ENCODE measurements at regions not wholly inside any gene's neighbourhood (a gene's known extent, or its start where the extent isn't known, plus 50 kb on each side); places are given as distances from the start of the nearest gene placed in this dataset.
"Not testable (repeated sequence)": the region's sequence is repeated elsewhere in the genome, so short reads cannot be mapped to it uniquely, and the experiment has no call there.

GRCh38 chr16:29300541-29301535 is 105.7 kb downstream of the NPIPB11 start:
- not testable (repeated sequence) for H3K27ac ChIP-seq; H3K9ac ChIP-seq (ENCODE audit: insufficient read length); DNase-seq (ENCODE audit: low read depth, low spot score); H3K9me3 ChIP-seq (ENCODE audit: low read depth, low read length); H3K36me3 ChIP-seq (ENCODE audit: insufficient read depth, low read length); H3K4me3 ChIP-seq

GRCh38 chr16:29300030-29300491 is 106.5 kb downstream of the NPIPB11 start:
- not testable (repeated sequence) for H3K36me3 ChIP-seq (ENCODE audit: insufficient read depth, low read length); DNase-seq (ENCODE audit: low read depth, low spot score)

GRCh38 chr16:29298997-29299396 is 107.5 kb downstream of the NPIPB11 start:
- H3K9ac ChIP-seq (ENCODE audit: insufficient read length); H3K9me3 ChIP-seq (ENCODE audit: low read depth, low read length); H3K36me3 ChIP-seq (ENCODE audit: insufficient read depth, low read length); H3K27ac ChIP-seq; DNase-seq (ENCODE audit: low read depth, low spot score); H3K4me3 ChIP-seq: not testable (repeated sequence)

More at GRCh38 chr16:29300030-29300491, 106.5 kb downstream of the NPIPB11 start:
- not testable (repeated sequence) for H3K27ac ChIP-seq; H3K9ac ChIP-seq (ENCODE audit: insufficient read length); H3K4me3 ChIP-seq; H3K9me3 ChIP-seq (ENCODE audit: low read depth, low read length)

- H3K27ac ChIP-seq; H3K4me3 ChIP-seq; H3K9ac ChIP-seq (ENCODE audit: insufficient read length); H3K9me3 ChIP-seq (ENCODE audit: low read depth, low read length); H3K36me3 ChIP-seq (ENCODE audit: insufficient read depth, low read length); DNase-seq (ENCODE audit: low read depth, low spot score): not testable (repeated sequence)
Observed at GRCh38 chr16:29298307-29298706, 108.2 kb downstream of the NPIPB11 start.

GRCh38 chr16:29297809-29298177 is 108.7 kb downstream of the NPIPB11 start:
- not testable (repeated sequence) for H3K36me3 ChIP-seq (ENCODE audit: insufficient read depth, low read length); H3K9ac ChIP-seq (ENCODE audit: insufficient read length); H3K9me3 ChIP-seq (ENCODE audit: low read depth, low read length); H3K27ac ChIP-seq; DNase-seq (ENCODE audit: low read depth, low spot score); H3K4me3 ChIP-seq

- H3K9me3 ChIP-seq (ENCODE audit: low read depth, low read length); DNase-seq (ENCODE audit: low read depth, low spot score); H3K9ac ChIP-seq (ENCODE audit: insufficient read length); H3K4me3 ChIP-seq; H3K36me3 ChIP-seq (ENCODE audit: insufficient read depth, low read length); H3K27ac ChIP-seq: not testable (repeated sequence)
Observed at GRCh38 chr16:29297144-29297808, 109.2 kb downstream of the NPIPB11 start.

GRCh38 chr16:29296176-29296575 is 110.3 kb downstream of the NPIPB11 start:
- H3K9ac ChIP-seq (ENCODE audit: insufficient read length); H3K4me3 ChIP-seq; H3K9me3 ChIP-seq (ENCODE audit: low read depth, low read length); H3K36me3 ChIP-seq (ENCODE audit: insufficient read depth, low read length); H3K27ac ChIP-seq; DNase-seq (ENCODE audit: low read depth, low spot score): not testable (repeated sequence)

- not testable (repeated sequence) for H3K4me3 ChIP-seq; H3K9ac ChIP-seq (ENCODE audit: insufficient read length); H3K9me3 ChIP-seq (ENCODE audit: low read depth, low read length); H3K36me3 ChIP-seq (ENCODE audit: insufficient read depth, low read length); H3K27ac ChIP-seq; DNase-seq (ENCODE audit: low read depth, low spot score)
Observed at GRCh38 chr16:29294951-29295795, 111.3 kb downstream of the NPIPB11 start.

- not testable (repeated sequence) for DNase-seq (ENCODE audit: low read depth, low spot score); H3K9ac ChIP-seq (ENCODE audit: insufficient read length); H3K27ac ChIP-seq; H3K4me3 ChIP-seq; H3K36me3 ChIP-seq (ENCODE audit: insufficient read depth, low read length); H3K9me3 ChIP-seq (ENCODE audit: low read depth, low read length)
Observed at GRCh38 chr16:29294400-29294933, 112.0 kb downstream of the NPIPB11 start.

GRCh38 chr16:29293545-29293944 is 113.0 kb downstream of the NPIPB11 start:
- H3K4me3 ChIP-seq; H3K9me3 ChIP-seq (ENCODE audit: low read depth, low read length); H3K9ac ChIP-seq (ENCODE audit: insufficient read length); H3K36me3 ChIP-seq (ENCODE audit: insufficient read depth, low read length); H3K27ac ChIP-seq; DNase-seq (ENCODE audit: low read depth, low spot score): not testable (repeated sequence)

GRCh38 chr16:29292952-29293471 is 113.5 kb downstream of the NPIPB11 start:
- H3K9ac ChIP-seq (ENCODE audit: insufficient read length); H3K36me3 ChIP-seq (ENCODE audit: insufficient read depth, low read length); H3K4me3 ChIP-seq; DNase-seq (ENCODE audit: low read depth, low spot score); H3K27ac ChIP-seq; H3K9me3 ChIP-seq (ENCODE audit: low read depth, low read length): not testable (repeated sequence)

GRCh38 chr16:29291329-29292271 is 114.9 kb downstream of the NPIPB11 start:
- not testable (repeated sequence) for H3K9ac ChIP-seq (ENCODE audit: insufficient read length); H3K27ac ChIP-seq; H3K9me3 ChIP-seq (ENCODE audit: low read depth, low read length); H3K36me3 ChIP-seq (ENCODE audit: insufficient read depth, low read length); H3K4me3 ChIP-seq; DNase-seq (ENCODE audit: low read depth, low spot score)
